ENCODE measurements at regions not wholly inside any gene's neighbourhood (a gene's known extent, or its start where the extent isn't known, plus 50 kb on each side); places are given as distances from the start of the nearest gene placed in this dataset.

- Histone ChIP-seq H4K8ac (ENCODE audit: low read depth, low read length) (no peak overlapping the region), H4K5ac (ENCODE audit: low read length) (no peak overlapping the region), H3K23ac (ENCODE audit: low read length) (no peak overlapping the region), H3K27me3 (ENCODE audit: insufficient read depth, low read length, poor library complexity) (no peaks in the 10 kb centered on the region), H2AK5ac (ENCODE audit: low read length) (no peak overlapping the region), H2BK5ac (ENCODE audit: low read length) (no peak overlapping the region), H3K4ac (ENCODE audit: low read depth, low read length) (no peak overlapping the region), H3K79me1 (ENCODE audit: low read length) (no peaks in the 10 kb centered on the region), H3K36me3 (ENCODE audit: control insufficient read depth, insufficient read depth, low read length) (no peaks in the 10 kb centered on the region), H3K27ac (ENCODE audit: low read depth, low read length) (no peak overlapping the region), H3K18ac (ENCODE audit: low read length) (no peak overlapping the region), H2BK120ac (ENCODE audit: low read depth, low read length) (no peak overlapping the region), H3K9ac (ENCODE audit: low read length) (no peak overlapping the region), H3K4me2 (ENCODE audit: low read length) (no peak overlapping the region), H3K79me2 (ENCODE audit: control insufficient read depth, insufficient read depth, low read length) (no peaks in the 10 kb centered on the region), H3K56ac (ENCODE audit: low read length) (no peak overlapping the region), H3K4me3 (ENCODE audit: low read length) (no peak overlapping the region), H2BK15ac (replicated peaks; ENCODE audit: low read depth) (no peak overlapping the region), H3K4me1 (ENCODE audit: control insufficient read depth, low read depth, low read length) (no peaks in the 10 kb centered on the region)
- DNase-seq, result peak; percentile 29
Observed at GRCh38 chr3:139757448-139758030, 79.8 kb upstream of the NMNAT3 start.

GRCh38 chr3:139756529-139757103 is 78.8 kb upstream of the NMNAT3 start:
- Histone ChIP-seq H4K5ac (ENCODE audit: low read length) (no peak overlapping the region), H3K4me2 (ENCODE audit: low read length) (no peak overlapping the region), H3K27ac (ENCODE audit: low read depth, low read length) (no peak overlapping the region), H3K4me3 (ENCODE audit: low read length) (no peak overlapping the region), H3K4ac (ENCODE audit: low read depth, low read length) (no peak overlapping the region), H2BK120ac (ENCODE audit: low read depth, low read length) (no peak overlapping the region), H3K79me2 (ENCODE audit: control insufficient read depth, insufficient read depth, low read length) (no peaks in the 10 kb centered on the region), H3K36me3 (ENCODE audit: control insufficient read depth, insufficient read depth, low read length) (no peaks in the 10 kb centered on the region), H2AK5ac (ENCODE audit: low read length) (no peak overlapping the region), H3K9ac (ENCODE audit: low read length) (no peak overlapping the region), H4K8ac (ENCODE audit: low read depth, low read length) (no peak overlapping the region), H3K27me3 (ENCODE audit: insufficient read depth, low read length, poor library complexity) (no peaks in the 10 kb centered on the region), H2BK5ac (ENCODE audit: low read length) (no peak overlapping the region), H2BK15ac (replicated peaks; ENCODE audit: low read depth) (no peak overlapping the region), H3K18ac (ENCODE audit: low read length) (no peak overlapping the region), H3K4me1 (ENCODE audit: control insufficient read depth, low read depth, low read length) (no peaks in the 10 kb centered on the region), H3K23ac (ENCODE audit: low read length) (no peak overlapping the region), H3K56ac (ENCODE audit: low read length) (no peak overlapping the region), H3K79me1 (ENCODE audit: low read length) (no peaks in the 10 kb centered on the region)
- WGBS (ENCODE audit: extremely low coverage, insufficient coverage, low lambda C conversion rate), result no CpG with 5 or more reads among the region's 3 CpGs
- DNase-seq, result no peak

- WGBS (ENCODE audit: extremely low coverage, insufficient coverage, low lambda C conversion rate), result no CpG with 5 or more reads among the region's 3 CpGs
- H3K79me2 ChIP-seq (ENCODE audit: control insufficient read depth, insufficient read depth, low read length), result no peaks in the 10 kb centered on the region
Observed at GRCh38 chr3:139755551-139755950, 77.8 kb upstream of the NMNAT3 start.

GRCh38 chr3:139751789-139752188 is 74.0 kb upstream of the NMNAT3 start:
- no peak overlapping the region for H3K23ac ChIP-seq (ENCODE audit: low read length)
- no peak overlapping the region for H3K56ac ChIP-seq (ENCODE audit: low read length)
- H2AK5ac ChIP-seq (ENCODE audit: low read length), result no peak overlapping the region
- H3K4me1 ChIP-seq (ENCODE audit: control insufficient read depth, low read depth, low read length), result peaks cover 2% of the 10 kb centered on the region
- H3K79me2 ChIP-seq (ENCODE audit: control insufficient read depth, insufficient read depth, low read length), result no peaks in the 10 kb centered on the region
- H3K4ac ChIP-seq (ENCODE audit: low read depth, low read length), result no peak overlapping the region
- no peak overlapping the region for H3K18ac ChIP-seq (ENCODE audit: low read length)
- no CpG with 5 or more reads among the region's 2 CpGs for WGBS (ENCODE audit: extremely low coverage, insufficient coverage, low lambda C conversion rate)
- no peak overlapping the region for H3K4me3 ChIP-seq (ENCODE audit: low read length)
- H2BK15ac ChIP-seq (replicated peaks; ENCODE audit: low read depth), result no peak overlapping the region
- H2BK5ac ChIP-seq (ENCODE audit: low read length), result no peak overlapping the region
- no peak overlapping the region for H4K5ac ChIP-seq (ENCODE audit: low read length)
- no peaks in the 10 kb centered on the region for H3K36me3 ChIP-seq (ENCODE audit: control insufficient read depth, insufficient read depth, low read length)
- no peak for DNase-seq
- H3K9ac ChIP-seq (ENCODE audit: low read length), result no peak overlapping the region
- H3K27me3 ChIP-seq (ENCODE audit: insufficient read depth, low read length, poor library complexity), result no peaks in the 10 kb centered on the region
- H3K27ac ChIP-seq (ENCODE audit: low read depth, low read length), result no peak overlapping the region
- no peak overlapping the region for H4K8ac ChIP-seq (ENCODE audit: low read depth, low read length)
- H3K79me1 ChIP-seq (ENCODE audit: low read length), result no peaks in the 10 kb centered on the region
- H3K4me2 ChIP-seq (ENCODE audit: low read length), result no peak overlapping the region
- no peak overlapping the region for H2BK120ac ChIP-seq (ENCODE audit: low read depth, low read length)

More at GRCh38 chr3:139755551-139755950, 77.8 kb upstream of the NMNAT3 start:
- no peak overlapping the region for H3K4ac ChIP-seq (ENCODE audit: low read depth, low read length)
- H3K27me3 ChIP-seq (ENCODE audit: insufficient read depth, low read length, poor library complexity), result no peaks in the 10 kb centered on the region
- H2BK5ac ChIP-seq (ENCODE audit: low read length), result no peak overlapping the region
- no peak overlapping the region for H4K5ac ChIP-seq (ENCODE audit: low read length)
- no peak overlapping the region for H3K56ac ChIP-seq (ENCODE audit: low read length)
- no peak overlapping the region for H2BK120ac ChIP-seq (ENCODE audit: low read depth, low read length)
- H3K79me1 ChIP-seq (ENCODE audit: low read length), result no peaks in the 10 kb centered on the region
- no peak overlapping the region for H3K4me3 ChIP-seq (ENCODE audit: low read length)
- H2BK15ac ChIP-seq (replicated peaks; ENCODE audit: low read depth), result no peak overlapping the region
- no peak overlapping the region for H3K9ac ChIP-seq (ENCODE audit: low read length)
- H4K8ac ChIP-seq (ENCODE audit: low read depth, low read length), result no peak overlapping the region
- DNase-seq, result no peak
- no peaks in the 10 kb centered on the region for H3K4me1 ChIP-seq (ENCODE audit: control insufficient read depth, low read depth, low read length)
- H2AK5ac ChIP-seq (ENCODE audit: low read length), result no peak overlapping the region
- H3K23ac ChIP-seq (ENCODE audit: low read length), result no peak overlapping the region
- no peak overlapping the region for H3K4me2 ChIP-seq (ENCODE audit: low read length)
- no peak overlapping the region for H3K18ac ChIP-seq (ENCODE audit: low read length)
- H3K27ac ChIP-seq (ENCODE audit: low read depth, low read length), result no peak overlapping the region
- no peaks in the 10 kb centered on the region for H3K36me3 ChIP-seq (ENCODE audit: control insufficient read depth, insufficient read depth, low read length)

- H3K56ac ChIP-seq (ENCODE audit: low read length), result no peak overlapping the region
- DNase-seq, result peak; percentile 88
- no peak overlapping the region for H2AK5ac ChIP-seq (ENCODE audit: low read length)
- H2BK5ac ChIP-seq (ENCODE audit: low read length), result no peak overlapping the region
- no peak overlapping the region for H2BK15ac ChIP-seq (replicated peaks; ENCODE audit: low read depth)
- no peak overlapping the region for H2BK120ac ChIP-seq (ENCODE audit: low read depth, low read length)
- H4K8ac ChIP-seq (ENCODE audit: low read depth, low read length), result no peak overlapping the region
- H3K36me3 ChIP-seq (ENCODE audit: control insufficient read depth, insufficient read depth, low read length), result no peaks in the 10 kb centered on the region
- no peaks in the 10 kb centered on the region for H3K79me2 ChIP-seq (ENCODE audit: control insufficient read depth, insufficient read depth, low read length)
- no peaks in the 10 kb centered on the region for H3K27me3 ChIP-seq (ENCODE audit: insufficient read depth, low read length, poor library complexity)
- H3K9ac ChIP-seq (ENCODE audit: low read length), result no peak overlapping the region
- no peak overlapping the region for H3K23ac ChIP-seq (ENCODE audit: low read length)
- no peak overlapping the region for H3K18ac ChIP-seq (ENCODE audit: low read length)
- H3K79me1 ChIP-seq (ENCODE audit: low read length), result no peaks in the 10 kb centered on the region
- no peak overlapping the region for H3K27ac ChIP-seq (ENCODE audit: low read depth, low read length)
- no peak overlapping the region for H3K4ac ChIP-seq (ENCODE audit: low read depth, low read length)
- H3K4me1 ChIP-seq (ENCODE audit: control insufficient read depth, low read depth, low read length), result peaks cover 4% of the 10 kb centered on the region
- no peak overlapping the region for H3K4me3 ChIP-seq (ENCODE audit: low read length)
- no peak overlapping the region for H4K5ac ChIP-seq (ENCODE audit: low read length)
- no peak overlapping the region for H3K4me2 ChIP-seq (ENCODE audit: low read length)
Observed at GRCh38 chr3:139746481-139746880, 68.7 kb upstream of the NMNAT3 start.

GRCh38 chr3:139745831-139746230 is 68.1 kb upstream of the NMNAT3 start:
- no peak overlapping the region for H2BK5ac ChIP-seq (ENCODE audit: low read length)
- no peak overlapping the region for H2BK15ac ChIP-seq (replicated peaks; ENCODE audit: low read depth)
- H3K36me3 ChIP-seq (ENCODE audit: control insufficient read depth, insufficient read depth, low read length), result no peaks in the 10 kb centered on the region
- WGBS (ENCODE audit: extremely low coverage, insufficient coverage, low lambda C conversion rate), result no CpG with 5 or more reads among the region's 4 CpGs
- H3K27ac ChIP-seq (ENCODE audit: low read depth, low read length), result no peak overlapping the region
- no peak overlapping the region for H4K5ac ChIP-seq (ENCODE audit: low read length)
- H2AK5ac ChIP-seq (ENCODE audit: low read length), result no peak overlapping the region
- H3K79me1 ChIP-seq (ENCODE audit: low read length), result no peaks in the 10 kb centered on the region
- H3K56ac ChIP-seq (ENCODE audit: low read length), result no peak overlapping the region
- no peak overlapping the region for H3K4me3 ChIP-seq (ENCODE audit: low read length)
- H4K8ac ChIP-seq (ENCODE audit: low read depth, low read length), result no peak overlapping the region
- no peak overlapping the region for H3K18ac ChIP-seq (ENCODE audit: low read length)
- H3K27me3 ChIP-seq (ENCODE audit: insufficient read depth, low read length, poor library complexity), result no peaks in the 10 kb centered on the region
- H3K23ac ChIP-seq (ENCODE audit: low read length), result no peak overlapping the region
- DNase-seq, result peak; percentile 82
- no peaks in the 10 kb centered on the region for H3K79me2 ChIP-seq (ENCODE audit: control insufficient read depth, insufficient read depth, low read length)
- H2BK120ac ChIP-seq (ENCODE audit: low read depth, low read length), result no peak overlapping the region
- peaks cover 4% of the 10 kb centered on the region for H3K4me1 ChIP-seq (ENCODE audit: control insufficient read depth, low read depth, low read length)
- H3K4ac ChIP-seq (ENCODE audit: low read depth, low read length), result no peak overlapping the region
- no peak overlapping the region for H3K9ac ChIP-seq (ENCODE audit: low read length)
- H3K4me2 ChIP-seq (ENCODE audit: low read length), result no peak overlapping the region

All from mesendoderm (in vitro differentiated cells).